ENCODE measurements at regions not wholly inside any gene's neighbourhood (a gene's known extent, or its start where the extent isn't known, plus 50 kb on each side); places are given as distances from the start of the nearest gene placed in this dataset.

DNA sequence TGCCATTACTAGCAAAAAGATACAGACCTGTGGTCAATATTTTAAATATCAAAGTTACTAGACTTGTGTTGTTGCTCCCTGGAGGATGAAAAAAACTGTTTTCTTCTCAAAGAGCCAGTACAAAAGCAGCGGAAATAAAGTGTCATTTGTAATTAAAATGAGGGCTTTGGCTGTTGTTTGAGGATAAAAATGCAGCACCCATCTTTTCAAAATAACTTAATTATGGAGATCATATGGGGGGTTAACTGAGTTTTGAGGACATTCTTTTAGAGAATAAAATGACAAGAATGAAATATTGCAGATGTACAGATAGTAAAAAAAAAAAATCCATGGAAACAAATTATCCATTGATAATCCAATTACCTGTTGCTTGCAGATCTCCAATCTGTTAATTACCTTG is 1484.4 kb downstream of the LRRC4C start:
- Histone ChIP-seq H3K9me3 (ENCODE audit: insufficient read depth in 2 of 2, low read depth in 1 of 2, low read length in 1 of 2) (no peaks in the 10 kb centered on the region), H3K27ac (ENCODE audit: low read depth, low read length) (no peak overlapping the region), H3K56ac (replicated peaks; ENCODE audit: insufficient read length, low read depth, low read length) (no peak overlapping the region), H2BK5ac (ENCODE audit: low read depth, low read length) (no peak overlapping the region), H2AFZ (ENCODE audit: low read length) (0 out of 2 replicates have a peak overlapping the region, but pooled peaks have one; percentile 42), H3K36me3 (ENCODE audit: control insufficient read depth in 2 of 4, insufficient read depth in 4 of 4, low read length in 3 of 4) (no peaks in the 10 kb centered on the region), H2BK20ac (ENCODE audit: low read length) (no peak overlapping the region), H3K79me2 (ENCODE audit: control insufficient read depth in 1 of 2, insufficient read depth in 2 of 2, low read length in 2 of 2) (no peaks in the 10 kb centered on the region), H2AK5ac (ENCODE audit: low read depth, low read length) (no peak overlapping the region), H3K18ac (ENCODE audit: extremely low read depth, low read length) (no peak overlapping the region), H4K20me1 (replicated peaks in 1 of 2; ENCODE audit: control insufficient read depth in 1 of 2, insufficient read depth in 2 of 2, low read length in 2 of 2) (no peaks in the 10 kb centered on the region), H3K4me2 (ENCODE audit: insufficient read depth in 1 of 2, low read depth in 2 of 2, low read length in 2 of 2) (no peak overlapping the region), H3K23ac (ENCODE audit: insufficient read length) (no peak overlapping the region), H3K27me3 (replicated peaks in 1 of 4; ENCODE audit: control insufficient read depth in 3 of 4, extremely low read depth in 1 of 4, insufficient read depth in 3 of 4, low read length in 3 of 4) (no peaks in the 10 kb centered on the region), H3K4ac (replicated peaks; ENCODE audit: insufficient read length, low read depth, low read length) (no peak overlapping the region), H3K79me1 (ENCODE audit: low read depth, low read length) (no peaks in the 10 kb centered on the region), H3K9ac (replicated peaks in 1 of 4; ENCODE audit: extremely low read depth in 1 of 4, low read depth in 3 of 4, low read length in 3 of 4) (no peak overlapping the region), H3K4me3 (ENCODE audit: extremely low read depth in 1 of 4, insufficient read depth in 2 of 4, low read depth in 3 of 4, low read length in 4 of 4) (no peak overlapping the region), H3K4me1 (replicated peaks in 1 of 4; ENCODE audit: control insufficient read depth in 3 of 4, insufficient read depth in 4 of 4, low read length in 3 of 4) (no peaks in the 10 kb centered on the region), H2BK15ac (ENCODE audit: low read length) (no peak overlapping the region), H3K23me2 (ENCODE audit: low read depth, low read length) (no peaks in the 10 kb centered on the region), H2BK12ac (ENCODE audit: low read depth, low read length) (no peak overlapping the region), H3K14ac (ENCODE audit: insufficient read length) (no peak overlapping the region), H4K8ac (ENCODE audit: extremely low read depth, insufficient read depth, low read length) (no peak overlapping the region), H4K91ac (replicated peaks; ENCODE audit: insufficient read length, low read length) (no peak overlapping the region), H4K5ac (ENCODE audit: insufficient read length, low read depth, low read length) (no peak overlapping the region), H2BK120ac (replicated peaks; ENCODE audit: low read depth, low read length) (no peak overlapping the region)
- WGBS, 2 experiments (ENCODE audit: extremely low coverage in 1 of 2, insufficient coverage in 1 of 2, insufficient read length in 1 of 2, insufficient replicate concordance in 2 of 2, low coverage in 1 of 2, low lambda C conversion rate in 2 of 2, missing lambda C conversion rate in 1 of 2), result 85% methylated on average over 1 of the region's 1 CpG; no CpG with 5 or more reads in 1 of the 2 experiments
- FAIRE-seq (no peak), DNase-seq (ENCODE audit: low read depth in 1 of 2, low spot score in 2 of 2) (no peak)
- ChIA-PET CTCF (ENCODE audit: partially characterized antibody) (interaction anchor here (0.8 kb wide), 1 partner anchor 12 kb away, joined by 4 read pairs; no protein-coding TSS in a partner anchor), POLR2A (ENCODE audit: partially characterized antibody) (interaction anchor here (0.6 kb wide), 1 partner anchor 19 kb away, joined by 3 read pairs; no protein-coding TSS in a partner anchor)
- TF ChIP-seq SUZ12 (IDR thresholded peaks at IDR 0.05; ENCODE audit: low read length) (no peak), KDM5A (IDR thresholded peaks at IDR 0.05; ENCODE audit: low read length) (no peak), CBX5 (IDR thresholded peaks at IDR 0.05; ENCODE audit: low read depth, low read length) (no peak), CHD2 (IDR thresholded peaks at IDR 0.05; ENCODE audit: low read length) (no peak), KDM1A (IDR thresholded peaks at IDR 0.05; ENCODE audit: borderline replicate concordance, low read length) (no peak)
